AG10803 (cell line): ENCODE measurements at regions not wholly inside any gene's neighbourhood (a gene's known extent, or its start where the extent isn't known, plus 50 kb on each side); places are given as distances from the start of the nearest gene placed in this dataset.

ENCODE experiments used
- DNase-seq: peaks from one replicate; pipeline ENCODE4 v3.0.0; 2010; ENCODE audit warnings: low read depth
- H3K4me3 ChIP-seq: 2 replicates; pipeline ENCODE4 v1.5.1; 2011; ENCODE audit warnings: mild to moderate bottlenecking, low read length, control low read depth
- TF ChIP-seq, protein P1 (sequence below): conservative IDR thresholded peaks from 2 replicates; pipeline ENCODE4 v1.5.1; 2011; ENCODE audit warnings: mild to moderate bottlenecking, low read length, control low read depth, inconsistent platforms

DNA sequence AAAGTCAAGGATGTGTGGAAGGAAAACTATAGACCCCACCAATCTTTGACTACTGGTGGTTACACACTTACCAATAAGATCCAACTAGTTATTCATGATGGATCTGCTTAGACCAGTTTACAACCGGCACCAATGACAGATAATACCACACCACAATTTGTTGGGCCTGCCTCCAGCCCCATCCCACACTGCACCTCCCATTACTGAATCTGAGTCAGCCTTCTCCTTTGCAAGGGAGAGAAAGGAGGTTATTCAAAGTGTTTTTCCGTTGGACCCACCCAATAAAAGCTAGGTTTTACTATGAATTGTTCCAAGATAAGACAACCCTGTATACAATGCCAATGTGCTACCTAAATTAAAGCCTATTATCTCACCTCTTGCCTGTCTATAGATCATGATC is 453.5 kb downstream of the MTRR start:
- H3K4me3 ChIP-seq: no peak overlapping the region
- TF ChIP-seq, protein P1, sequence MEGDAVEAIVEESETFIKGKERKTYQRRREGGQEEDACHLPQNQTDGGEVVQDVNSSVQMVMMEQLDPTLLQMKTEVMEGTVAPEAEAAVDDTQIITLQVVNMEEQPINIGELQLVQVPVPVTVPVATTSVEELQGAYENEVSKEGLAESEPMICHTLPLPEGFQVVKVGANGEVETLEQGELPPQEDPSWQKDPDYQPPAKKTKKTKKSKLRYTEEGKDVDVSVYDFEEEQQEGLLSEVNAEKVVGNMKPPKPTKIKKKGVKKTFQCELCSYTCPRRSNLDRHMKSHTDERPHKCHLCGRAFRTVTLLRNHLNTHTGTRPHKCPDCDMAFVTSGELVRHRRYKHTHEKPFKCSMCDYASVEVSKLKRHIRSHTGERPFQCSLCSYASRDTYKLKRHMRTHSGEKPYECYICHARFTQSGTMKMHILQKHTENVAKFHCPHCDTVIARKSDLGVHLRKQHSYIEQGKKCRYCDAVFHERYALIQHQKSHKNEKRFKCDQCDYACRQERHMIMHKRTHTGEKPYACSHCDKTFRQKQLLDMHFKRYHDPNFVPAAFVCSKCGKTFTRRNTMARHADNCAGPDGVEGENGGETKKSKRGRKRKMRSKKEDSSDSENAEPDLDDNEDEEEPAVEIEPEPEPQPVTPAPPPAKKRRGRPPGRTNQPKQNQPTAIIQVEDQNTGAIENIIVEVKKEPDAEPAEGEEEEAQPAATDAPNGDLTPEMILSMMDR: no peak
- no peak for DNase-seq

DNA sequence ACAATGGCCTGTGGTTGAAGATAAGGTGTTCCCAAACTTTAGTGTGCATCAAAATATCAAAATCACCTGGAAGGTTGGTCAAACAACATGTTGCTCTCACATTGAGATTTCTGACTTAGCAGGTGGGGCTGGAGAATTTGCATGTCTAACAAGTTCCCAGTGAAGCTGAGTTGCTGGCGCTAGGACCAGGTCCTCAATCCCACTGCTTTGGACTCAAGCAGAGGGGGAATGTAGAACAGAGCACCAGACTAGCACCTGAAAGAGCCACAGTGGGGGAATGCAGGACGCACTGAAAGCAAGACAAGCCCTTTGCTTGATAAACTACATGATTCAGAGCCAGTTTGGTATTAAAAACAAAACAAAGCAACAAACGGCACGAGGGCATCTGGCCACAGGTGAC is 458.1 kb downstream of the MTRR start:
- TF ChIP-seq, protein P1: no peak
- no peak overlapping the region for H3K4me3 ChIP-seq
- DNase-seq: no peak

DNA sequence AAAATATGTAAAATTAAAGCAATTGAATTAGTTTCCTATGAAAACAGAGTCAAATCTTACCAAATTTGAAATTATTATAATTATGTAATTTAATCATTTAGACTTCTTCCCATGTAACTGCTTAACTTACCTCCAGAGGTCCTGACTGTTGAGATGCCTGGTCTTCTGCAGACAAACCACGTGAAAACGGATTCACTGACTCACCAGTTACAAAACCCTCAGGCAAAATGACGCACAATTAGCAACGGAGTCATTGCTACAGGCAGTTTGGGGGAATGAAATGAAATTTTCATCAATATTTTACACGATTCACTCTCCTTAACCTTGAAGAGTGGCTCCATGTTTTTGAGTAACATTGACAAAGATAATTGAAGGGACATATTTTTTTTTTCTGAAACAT is 460.8 kb downstream of the MTRR start:
- peak; percentile 11 for DNase-seq
- TF ChIP-seq, protein P1: no peak

DNA sequence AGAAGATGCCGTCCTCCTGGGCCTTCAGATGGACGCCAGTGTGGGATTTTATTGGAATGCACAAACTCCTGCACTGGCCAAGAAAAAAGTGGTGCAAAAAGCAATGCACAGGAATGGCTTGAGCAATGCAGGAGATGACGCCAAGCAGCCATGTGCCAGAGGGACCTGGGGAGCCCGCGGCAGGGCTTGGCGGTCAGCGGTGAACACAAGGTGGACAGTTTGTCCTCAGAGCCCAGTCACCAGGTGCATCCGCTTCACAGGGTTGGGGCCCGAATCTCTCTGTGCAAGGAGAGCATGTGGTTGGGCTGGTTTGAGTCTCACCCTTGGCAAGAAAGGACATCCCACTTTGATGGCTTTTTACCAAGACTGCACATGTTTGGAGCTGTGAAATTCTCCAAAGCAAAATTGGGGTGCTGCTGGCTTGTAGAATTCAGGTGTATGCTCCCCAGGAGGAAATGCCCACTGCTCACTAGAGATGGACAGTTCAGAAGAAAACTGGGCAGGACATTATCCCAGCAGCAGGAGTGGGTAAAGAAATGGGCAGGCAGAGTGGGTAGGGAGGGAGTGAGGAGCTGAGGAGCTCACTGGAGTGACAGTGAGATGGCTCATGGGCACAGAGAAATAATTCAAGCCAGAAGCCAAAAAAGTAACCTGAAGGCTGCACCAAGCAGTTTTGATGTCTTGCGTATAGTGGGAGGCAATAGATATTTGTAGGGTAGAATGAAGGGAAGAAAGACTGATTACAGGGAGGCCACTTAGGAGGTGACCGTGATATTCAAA is 463.9 kb downstream of the MTRR start:
- DNase-seq: no peak
- TF ChIP-seq, protein P1: no peak

More for the DNA sequence above, 460.8 kb downstream of the MTRR start:
- H3K4me3 ChIP-seq: no peak overlapping the region

DNA sequence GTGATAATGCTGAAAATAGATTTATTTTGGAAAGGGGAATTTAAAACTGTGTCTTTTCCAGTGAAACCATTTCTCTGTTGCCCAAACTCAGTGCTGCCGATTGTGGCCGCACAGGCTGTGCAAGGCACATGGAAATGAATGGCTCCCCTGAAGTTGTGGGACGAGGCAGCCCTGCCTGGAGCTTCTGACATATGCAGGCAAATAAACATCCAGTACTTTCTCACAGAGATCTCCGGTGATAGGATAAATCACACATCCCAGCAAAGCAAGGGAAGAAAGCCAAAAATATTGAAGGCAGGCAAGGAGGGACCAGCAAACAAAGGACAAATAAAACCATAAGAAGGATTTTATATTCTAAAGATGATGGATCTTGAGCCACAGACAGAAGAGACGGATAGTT is 464.5 kb downstream of the MTRR start:
- DNase-seq: no peak
- TF ChIP-seq, protein P1: no peak
- no peak overlapping the region for H3K4me3 ChIP-seq

More for the DNA sequence above, 463.9 kb downstream of the MTRR start:
- no peak overlapping the region for H3K4me3 ChIP-seq

DNA sequence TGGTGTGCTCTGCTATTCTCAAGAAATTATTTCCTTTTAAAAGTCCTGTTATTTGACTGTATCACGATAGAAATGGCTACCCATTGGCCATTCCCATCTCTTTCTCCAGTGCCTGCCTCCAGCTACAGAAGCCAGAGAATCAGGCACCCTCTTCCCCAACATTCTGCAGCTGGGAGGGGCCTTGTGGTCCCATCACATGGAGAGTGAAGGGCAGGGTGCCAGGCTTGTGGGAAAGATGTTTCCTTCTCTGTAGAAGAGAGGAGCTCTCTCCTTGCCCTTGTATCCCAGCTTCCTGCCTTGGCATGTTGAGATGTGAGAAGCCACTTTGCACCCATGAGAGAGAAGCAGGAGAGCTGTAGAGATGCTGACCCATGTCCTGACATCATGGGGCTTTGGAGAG is 465.0 kb downstream of the MTRR start:
- TF ChIP-seq, protein P1: no peak
- no peak overlapping the region for H3K4me3 ChIP-seq
- DNase-seq: no peak

DNA sequence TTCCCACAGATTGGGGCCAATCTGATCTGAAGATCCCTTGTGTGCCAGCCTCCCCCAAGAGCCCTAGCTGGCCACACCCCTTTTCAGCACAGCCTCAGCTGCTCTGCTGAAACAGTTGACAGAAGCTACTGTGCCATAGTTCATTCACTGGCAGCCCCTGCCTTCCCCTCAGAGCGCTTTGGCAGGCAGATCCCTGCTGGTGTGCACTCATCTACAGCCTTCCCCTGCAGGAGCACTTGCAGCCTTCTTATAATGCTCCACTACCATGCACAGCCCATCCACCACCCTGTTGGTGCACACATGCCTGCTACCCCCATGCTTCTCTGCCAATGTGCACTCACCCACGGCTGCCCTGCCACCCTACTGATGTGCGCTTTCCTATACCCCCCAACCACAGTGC is 471.3 kb downstream of the MTRR start:
- no peak for DNase-seq
- no peak overlapping the region for H3K4me3 ChIP-seq
- TF ChIP-seq, protein P1: no peak
